Epithelial cell of proximal tubule (primary cell): ENCODE measurements at regions not wholly inside any gene's neighbourhood (a gene's known extent, or its start where the extent isn't known, plus 50 kb on each side); places are given as distances from the start of the nearest gene placed in this dataset.

Source experiments
- DNase-seq: peaks from one replicate; pipeline ENCODE4 v3.0.0-alpha.2; 2011; ENCODE audit warnings: low read depth
- H3K4me3 ChIP-seq: 2 replicates; pipeline ENCODE4 v1.5.1; 2011; ENCODE audit warnings: low read depth, mild to moderate bottlenecking, low read length
- CTCF ChIP-seq: conservative IDR thresholded peaks from 2 replicates; pipeline ENCODE4 v1.5.1; 2012; ENCODE audit warnings: low read depth, mild to moderate bottlenecking, low read length

- no peak overlapping the region for H3K4me3 ChIP-seq
- no peak for DNase-seq
- no peak for TF ChIP-seq CTCF
These were observed 80.1 kb downstream of the DACT1 start for GRCh38 chr14:58717813-58718212.

- DNase-seq = no peak
- TF ChIP-seq CTCF = no peak
- H3K4me3 ChIP-seq = no peak overlapping the region
These were observed 80.8 kb downstream of the DACT1 start for GRCh38 chr14:58718226-58719205.

- H3K4me3 ChIP-seq = no peak overlapping the region
- no peak for TF ChIP-seq CTCF
- no peak for DNase-seq
These were observed 84.0 kb downstream of the DACT1 start for GRCh38 chr14:58721723-58722122.

- no peak for TF ChIP-seq CTCF
- H3K4me3 ChIP-seq = no peak overlapping the region
- DNase-seq = no peak
These were observed 84.7 kb downstream of the DACT1 start for GRCh38 chr14:58722441-58722840.

GRCh38 chr14:58724206-58724605, 86.4 kb downstream of the DACT1 start:
- no peak for TF ChIP-seq CTCF
- no peak for DNase-seq
- no peak overlapping the region for H3K4me3 ChIP-seq

DNA sequence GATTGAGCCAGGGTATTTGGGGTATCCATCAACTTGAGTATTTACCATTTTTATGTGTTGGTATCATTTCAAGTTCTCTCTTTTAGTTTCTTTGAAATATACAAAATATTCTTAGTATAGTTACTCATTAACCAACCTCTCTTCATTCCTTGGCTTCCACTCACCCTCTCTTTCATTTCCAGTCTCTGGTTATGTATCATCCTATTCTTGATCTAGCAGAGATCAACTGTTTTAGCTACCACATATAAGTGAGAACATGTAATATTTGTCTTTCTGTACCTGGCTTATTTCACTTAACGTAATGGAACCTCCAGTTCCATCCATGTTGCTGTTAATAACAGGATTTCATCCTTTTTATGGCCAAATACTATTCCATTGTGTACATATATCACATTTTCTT, 86.9 kb downstream of the DACT1 start:
- H3K4me3 ChIP-seq = no peak overlapping the region
- no peak for DNase-seq
- no peak for TF ChIP-seq CTCF

DNA sequence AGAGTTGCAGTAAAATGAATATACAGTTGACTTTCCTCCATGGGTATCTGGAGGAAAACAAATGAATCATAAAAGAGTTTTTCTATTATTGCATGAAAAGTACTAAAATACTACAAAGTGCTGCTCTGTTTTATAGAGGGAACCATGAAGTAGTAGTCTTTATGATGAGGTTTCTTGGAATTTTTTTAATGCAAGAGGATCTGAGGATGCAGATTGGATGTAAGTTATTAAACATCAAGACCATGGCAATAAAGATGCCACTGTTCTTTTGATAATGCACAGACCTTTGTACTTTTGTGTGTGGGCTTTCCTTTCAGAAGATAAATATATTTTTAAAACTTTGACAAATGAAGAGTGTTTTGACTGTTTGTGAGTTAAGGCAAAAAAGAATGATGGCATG, 87.5 kb downstream of the DACT1 start:
- no peak overlapping the region for H3K4me3 ChIP-seq
- no peak for TF ChIP-seq CTCF
- DNase-seq = no peak
